Omental fat pad (tissue), 3 donors: ENCODE measurements at regions not wholly inside any gene's neighbourhood (a gene's known extent, or its start where the extent isn't known, plus 50 kb on each side); places are given as distances from the start of the nearest gene placed in this dataset.
"Not testable (repeated sequence)": the region's sequence is repeated elsewhere in the genome, so short reads cannot be mapped to it uniquely, and the experiment has no call there.

Experiments used
- ATAC-seq: fragments of 150-250 bp; one replicate; pipeline ENCODE4 v1.9.1; 2016; ENCODE audit warnings: mild to moderate bottlenecking, moderate library complexity; ENCODE audit not compliant: low FRiP score
- DNase-seq: peaks from one replicate; pipeline ENCODE4 v3.0.0-alpha.2; 2019; ENCODE audit warnings: low spot score
- TF ChIP-seq, protein P1 (sequence below), 3 donors: fragments of 450-650 bp; IDR thresholded peaks; one replicate each; pipeline ENCODE4 v1.5.1; 2016 to 2017; ENCODE audit warnings: antibody characterized with exemption in 3 of 3, mild to moderate bottlenecking in 3 of 3, moderate library complexity in 2 of 3

GRCh38 chr2:113337809-113338208 is 59.1 kb upstream of the PAX8 start:
- DNase-seq = no peak
- TF ChIP-seq, protein P1, sequence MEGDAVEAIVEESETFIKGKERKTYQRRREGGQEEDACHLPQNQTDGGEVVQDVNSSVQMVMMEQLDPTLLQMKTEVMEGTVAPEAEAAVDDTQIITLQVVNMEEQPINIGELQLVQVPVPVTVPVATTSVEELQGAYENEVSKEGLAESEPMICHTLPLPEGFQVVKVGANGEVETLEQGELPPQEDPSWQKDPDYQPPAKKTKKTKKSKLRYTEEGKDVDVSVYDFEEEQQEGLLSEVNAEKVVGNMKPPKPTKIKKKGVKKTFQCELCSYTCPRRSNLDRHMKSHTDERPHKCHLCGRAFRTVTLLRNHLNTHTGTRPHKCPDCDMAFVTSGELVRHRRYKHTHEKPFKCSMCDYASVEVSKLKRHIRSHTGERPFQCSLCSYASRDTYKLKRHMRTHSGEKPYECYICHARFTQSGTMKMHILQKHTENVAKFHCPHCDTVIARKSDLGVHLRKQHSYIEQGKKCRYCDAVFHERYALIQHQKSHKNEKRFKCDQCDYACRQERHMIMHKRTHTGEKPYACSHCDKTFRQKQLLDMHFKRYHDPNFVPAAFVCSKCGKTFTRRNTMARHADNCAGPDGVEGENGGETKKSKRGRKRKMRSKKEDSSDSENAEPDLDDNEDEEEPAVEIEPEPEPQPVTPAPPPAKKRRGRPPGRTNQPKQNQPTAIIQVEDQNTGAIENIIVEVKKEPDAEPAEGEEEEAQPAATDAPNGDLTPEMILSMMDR (IDR thresholded peaks at IDR 0.05) = no peak
- no peak for ATAC-seq

- not testable (repeated sequence) for DNase-seq
- ATAC-seq = peak; percentile 63
These were observed 57.3 kb upstream of the PAX8 start for GRCh38 chr2:113336040-113336439.

- ATAC-seq = no peak
- DNase-seq = no peak
- TF ChIP-seq, protein P1 (IDR thresholded peaks at IDR 0.05) = no peak
These were observed 55.4 kb upstream of the PAX8 start for GRCh38 chr2:113334147-113334546.

- ATAC-seq, DNase-seq: not testable (repeated sequence)
These were observed 55.0 kb upstream of the PAX8 start for GRCh38 chr2:113333735-113334134.

- DNase-seq = not testable (repeated sequence)
These were observed 51.5 kb upstream of the PAX8 start for GRCh38 chr2:113330060-113330767.

GRCh38 chr2:113328973-113329372 is 50.3 kb upstream of the PAX8 start:
- peak; percentile 53 for ATAC-seq
- not testable (repeated sequence) for DNase-seq

More at GRCh38 chr2:113330060-113330767, 51.5 kb upstream of the PAX8 start:
- peak; percentile 70 for ATAC-seq

GRCh38 chr2:113328572-113328971 is 49.9 kb upstream of the PAX8 start:
- not testable (repeated sequence) for ATAC-seq, DNase-seq
